DND-41 (cell line): ENCODE measurements at regions not wholly inside any gene's neighbourhood (a gene's known extent, or its start where the extent isn't known, plus 50 kb on each side); places are given as distances from the start of the nearest gene placed in this dataset.

Experiments
- ATAC-seq: fragments of 200-7000 bp; cut with Tn5 transposase; 3 replicates; pipeline ENCODE4 v1.9.1; 2021; ENCODE audit warnings: low read depth; ENCODE audit not compliant: insufficient read depth
- DNase-seq: peaks from one replicate; pipeline ENCODE4 v3.0.0-alpha.2; 2020
- H2AFZ ChIP-seq: 2 replicates; pipeline ENCODE4 v1.6.0; 2012; ENCODE audit warnings: low read depth, low read length
- H3K27ac ChIP-seq: 2 replicates; pipeline ENCODE4 v1.5.1; 2012; ENCODE audit warnings: low read length, inconsistent platforms
- H3K27me3 ChIP-seq: fragments of 200-600 bp; sonication (generic); 2 replicates; pipeline ENCODE4 v1.6.0; 2012; ENCODE audit warnings: low read length, mild to moderate bottlenecking, inconsistent platforms; ENCODE audit not compliant: insufficient read depth, poor library complexity
- H3K36me3 ChIP-seq: 2 replicates; pipeline ENCODE4 v1.5.1; 2012; ENCODE audit warnings: low read length, inconsistent platforms; ENCODE audit not compliant: insufficient read depth
- H3K4me1 ChIP-seq: 2 replicates; pipeline ENCODE4 v1.5.1; 2012; ENCODE audit warnings: mild to moderate bottlenecking, low read length; ENCODE audit not compliant: insufficient read depth
- H3K4me2 ChIP-seq: 2 replicates; pipeline ENCODE4 v1.6.0; 2012; ENCODE audit warnings: mild to moderate bottlenecking, moderate library complexity, low read length, inconsistent platforms; ENCODE audit not compliant: insufficient read depth
- H3K4me3 ChIP-seq, 2 experiments: fragments of 200-600 bp in 1 of 2; shearing (Covaris generic) in 1 of 2; 2 replicates each; pipeline ENCODE4 v1.5.1; 2012 to 2016; ENCODE audit warnings: inconsistent platforms in 2 of 2, low read length in 2 of 2, mild to moderate bottlenecking in 2 of 2, low read depth in 1 of 2, moderate library complexity in 1 of 2
- H3K79me2 ChIP-seq: 2 replicates; pipeline ENCODE4 v1.6.0; 2012; ENCODE audit warnings: low read length, inconsistent platforms; ENCODE audit not compliant: insufficient read depth
- H3K9ac ChIP-seq: 2 replicates; pipeline ENCODE4 v1.6.0; 2012; ENCODE audit warnings: low read depth, mild to moderate bottlenecking, inconsistent platforms, low read length, moderate library complexity
- H3K9me3 ChIP-seq: 2 replicates; pipeline ENCODE4 v1.5.1; 2012; ENCODE audit warnings: low read length, moderate library complexity, mild to moderate bottlenecking, inconsistent platforms; ENCODE audit not compliant: insufficient read depth, severe bottlenecking
- H4K20me1 ChIP-seq: 2 replicates; pipeline ENCODE4 v1.6.0; 2012; ENCODE audit warnings: low read length; ENCODE audit not compliant: insufficient read depth
- CTCF ChIP-seq: IDR thresholded peaks from 2 replicates; pipeline ENCODE4 v1.5.1; 2012; ENCODE audit warnings: borderline replicate concordance, low read length, moderate library complexity, mild to moderate bottlenecking; ENCODE audit not compliant: poor library complexity, severe bottlenecking; ENCODE audit errors: extremely low read depth
- EZH2 ChIP-seq: IDR thresholded peaks from 3 replicates; pipeline ENCODE4 v1.6.1; 2012; ENCODE audit warnings: borderline replicate concordance, low read depth, mild to moderate bottlenecking, moderate library complexity, low read length, inconsistent platforms; ENCODE audit not compliant: severe bottlenecking

- Histone ChIP-seq H3K4me1 (no peaks in the 10 kb centered on the region), H3K36me3 (no peaks in the 10 kb centered on the region), H3K79me2 (no peaks in the 10 kb centered on the region), H3K4me3 (no peak overlapping the region), H3K27ac (no peak overlapping the region), H2AFZ (no peak overlapping the region), H4K20me1 (no peaks in the 10 kb centered on the region), H3K9me3 (no peaks in the 10 kb centered on the region), H3K27me3 (no peaks in the 10 kb centered on the region), H3K9ac (no peak overlapping the region), H3K4me2 (no peak overlapping the region)
- TF ChIP-seq EZH2 (no peak), CTCF (no peak)
- DNase-seq (no peak), ATAC-seq (no peak)
Observed at GRCh38 chr6:120484146-120484545, 850.1 kb downstream of the TBC1D32 start.

GRCh38 chr6:120478650-120479049, 855.6 kb downstream of the TBC1D32 start:
- Histone ChIP-seq H2AFZ (no peak overlapping the region), H3K4me1 (no peaks in the 10 kb centered on the region), H3K36me3 (no peaks in the 10 kb centered on the region), H3K27me3 (no peaks in the 10 kb centered on the region), H4K20me1 (no peaks in the 10 kb centered on the region), H3K79me2 (no peaks in the 10 kb centered on the region), H3K9ac (no peak overlapping the region), H3K4me3 (no peak overlapping the region), H3K4me2 (no peak overlapping the region), H3K9me3 (no peaks in the 10 kb centered on the region), H3K27ac (no peak overlapping the region)
- ATAC-seq = no peak
- no peak for DNase-seq
- TF ChIP-seq CTCF = no peak
- TF ChIP-seq EZH2 = no peak

- TF ChIP-seq EZH2 = no peak
- no peak for TF ChIP-seq CTCF
- no peaks in the 10 kb centered on the region for H3K4me1 ChIP-seq
Observed at GRCh38 chr6:120473804-120474203, 860.5 kb downstream of the TBC1D32 start.

GRCh38 chr6:120468486-120468885, 865.8 kb downstream of the TBC1D32 start:
- H3K9ac ChIP-seq = no peak overlapping the region
- no peak overlapping the region for H3K4me3 ChIP-seq
- no peaks in the 10 kb centered on the region for H3K79me2 ChIP-seq
- ATAC-seq (no peak), DNase-seq (no peak)
- H3K9me3 ChIP-seq = peaks cover 2% of the 10 kb centered on the region
- H3K4me1 ChIP-seq = no peaks in the 10 kb centered on the region
- no peaks in the 10 kb centered on the region for H3K27me3 ChIP-seq
- no peak for TF ChIP-seq CTCF
- no peak overlapping the region for H2AFZ ChIP-seq
- no peaks in the 10 kb centered on the region for H3K36me3 ChIP-seq
- no peak overlapping the region for H3K27ac ChIP-seq
- H4K20me1 ChIP-seq = no peaks in the 10 kb centered on the region
- H3K4me2 ChIP-seq = no peak overlapping the region

More at GRCh38 chr6:120473804-120474203, 860.5 kb downstream of the TBC1D32 start:
- peaks cover 2% of the 10 kb centered on the region for H3K9me3 ChIP-seq
- DNase-seq = no peak
- H3K4me2 ChIP-seq = no peak overlapping the region
- H2AFZ ChIP-seq = no peak overlapping the region
- H3K79me2 ChIP-seq = no peaks in the 10 kb centered on the region
- H3K9ac ChIP-seq = no peak overlapping the region
- no peaks in the 10 kb centered on the region for H4K20me1 ChIP-seq
- H3K4me3 ChIP-seq = no peak overlapping the region
- H3K36me3 ChIP-seq = no peaks in the 10 kb centered on the region
- no peak overlapping the region for H3K27ac ChIP-seq
- H3K27me3 ChIP-seq = no peaks in the 10 kb centered on the region
- ATAC-seq = no peak
